ENCODE measurements at regions not wholly inside any gene's neighbourhood (a gene's known extent, or its start where the extent isn't known, plus 50 kb on each side); places are given as distances from the start of the nearest gene placed in this dataset.

GRCh38 chr5:22926574-22926973 is 73.4 kb upstream of the CDH12 start:
- TF ChIP-seq CTCF (IDR thresholded peaks at IDR 0.05): no peak
- TF ChIP-seq POLR2A (IDR thresholded peaks at IDR 0.05): no peak
